B cell (primary cell): ENCODE measurements at regions not wholly inside any gene's neighbourhood (a gene's known extent, or its start where the extent isn't known, plus 50 kb on each side); places are given as distances from the start of the nearest gene placed in this dataset.

Experiments used
- ATAC-seq: fragments of 200-7000 bp; cut with Tn5 transposase; one replicate; pipeline ENCODE4 v1.10.0; 2021; ENCODE audit warnings: low read depth, mild to moderate bottlenecking, moderate number of reproducible peaks, moderate library complexity
- CTCF ChIA-PET: fragments of 350-600 bp; sonication (Branson Sonifier 250); formaldehyde crosslinking; loops from one replicate; lab custom pipeline; 2021; ENCODE audit warnings: antibody characterized with exemption, inconsistent platforms; lab: Charles Lee
- POLR2A ChIA-PET: fragments of 350-600 bp; sonication (Branson Sonifier 250); formaldehyde crosslinking; loops from one replicate; lab custom pipeline; 2021; ENCODE audit warnings: antibody characterized with exemption; lab: Charles Lee
- DNase-seq: peaks from one replicate; pipeline ENCODE4 v3.0.0; 2013
- H2AFZ ChIP-seq: 2 replicates; pipeline ENCODE4 v1.6.1; 2012; ENCODE audit warnings: mild to moderate bottlenecking, low read depth, low read length; ENCODE audit not compliant: insufficient read depth, poor library complexity, severe bottlenecking
- H3K27ac ChIP-seq, 2 donors: 1 replicate in 1 of 2; 2 replicates in 1 of 2; pipeline ENCODE4 v1.5.1; 2012 to 2013; ENCODE audit warnings: low read length in 2 of 2, mild to moderate bottlenecking in 2 of 2, moderate library complexity in 1 of 2
- H3K27me3 ChIP-seq, 4 experiments: fragments of 200-600 bp in 1 of 4; sonication (generic) in 1 of 4; replicated peaks in 1 of 4; 1 replicate in 2 of 4; 2 replicates in 2 of 4; pipeline versions ENCODE4 v1.6.1 to v1.7.0; 2013 to 2016; ENCODE audit warnings: low read length in 3 of 4, mild to moderate bottlenecking in 2 of 4, mixed read lengths in 1 of 4, moderate library complexity in 1 of 4; ENCODE audit not compliant: insufficient read depth in 4 of 4, control insufficient read depth in 3 of 4; ENCODE audit errors: control extremely low read depth in 1 of 4
- H3K36me3 ChIP-seq, 2 experiments: replicated peaks in 1 of 2; 1 replicate in 1 of 2; 2 replicates in 1 of 2; pipeline versions ENCODE4 v1.6.1 to v1.7.1; 2013; ENCODE audit warnings: low read length in 1 of 2; ENCODE audit not compliant: insufficient read depth in 2 of 2, control insufficient read depth in 1 of 2; ENCODE audit errors: control extremely low read depth in 1 of 2, extremely low read depth in 1 of 2
- H3K4me1 ChIP-seq, 2 donors: fragments of 200-600 bp in 1 of 2; sonication (generic) in 1 of 2; 1 replicate in 1 of 2; 2 replicates in 1 of 2; pipeline versions ENCODE4 v1.5.1 to v1.6.1; 2013 to 2017; ENCODE audit warnings: low read length in 2 of 2; ENCODE audit not compliant: control insufficient read depth in 2 of 2, insufficient read depth in 2 of 2
- H3K4me2 ChIP-seq: replicated peaks from 2 replicates; pipeline ENCODE3; 2012; ENCODE audit warnings: mild to moderate bottlenecking, low read depth, low read length; ENCODE audit not compliant: poor library complexity, severe bottlenecking
- H3K4me3 ChIP-seq, 5 experiments: fragments of 200-600 bp in 1 of 5; sonication (generic) in 1 of 5; 1 replicate in 3 of 5; 2 replicates in 2 of 5; pipeline versions ENCODE4 v1.5.1 to v1.7.0; 2011 to 2016; ENCODE audit warnings: low read length in 4 of 5, mild to moderate bottlenecking in 4 of 5, low read depth in 2 of 5, control low read depth in 1 of 5, moderate library complexity in 1 of 5; ENCODE audit not compliant: insufficient read depth in 1 of 5; ENCODE audit errors: control extremely low read depth in 1 of 5, extremely low read depth in 1 of 5
- H3K79me2 ChIP-seq: fragments of 200-600 bp; sonication (generic); one replicate; pipeline ENCODE4 v1.6.0; 2016; ENCODE audit warnings: low read length; ENCODE audit not compliant: control insufficient read depth, insufficient read depth
- H3K9ac ChIP-seq: fragments of 200-600 bp; sonication (generic); 2 replicates; pipeline ENCODE4 v1.6.1; 2017; ENCODE audit warnings: mild to moderate bottlenecking, low read length, moderate library complexity
- H3K9me3 ChIP-seq, 3 donors: one replicate each; pipeline versions ENCODE4 v1.6.1 to v1.7.1; 2013; ENCODE audit warnings: low read length in 2 of 3; ENCODE audit not compliant: control insufficient read depth in 2 of 3, insufficient read depth in 1 of 3; ENCODE audit errors: control extremely low read depth in 1 of 3
- H4K20me1 ChIP-seq: 2 replicates; pipeline ENCODE4 v1.6.0; 2012; ENCODE audit warnings: mild to moderate bottlenecking, low read length; ENCODE audit not compliant: insufficient read depth, control insufficient read depth, poor library complexity, severe bottlenecking
- H3K27ac Mint-ChIP-seq: one replicate; pipeline ENCODE4 v1.8.0; 2021; ENCODE audit warnings: mixed read lengths
- H3K27me3 Mint-ChIP-seq: one replicate; pipeline ENCODE4 v1.8.0; 2021; ENCODE audit warnings: mixed read lengths
- H3K4me1 Mint-ChIP-seq: one replicate; pipeline ENCODE4 v1.8.0; 2021; ENCODE audit warnings: mixed read lengths
- H3K4me3 Mint-ChIP-seq: one replicate; pipeline ENCODE4 v1.8.0; 2021; ENCODE audit warnings: mixed read lengths
- H3K9me3 Mint-ChIP-seq: one replicate; pipeline ENCODE4 v1.8.0; 2022; ENCODE audit warnings: mixed read lengths; ENCODE audit not compliant: insufficient read depth
- EZH2 ChIP-seq: IDR thresholded peaks from 2 replicates; pipeline ENCODE4 v1.6.1; 2012; ENCODE audit warnings: borderline replicate concordance, low read depth, mild to moderate bottlenecking, moderate library complexity, low read length; ENCODE audit not compliant: insufficient read depth, poor library complexity, severe bottlenecking
- WGBS: methylation state at CpG from one replicate; pipeline ENCODE4 v1.1.5; 2013; ENCODE audit warnings: missing lambda C conversion rate; ENCODE audit not compliant: insufficient coverage; 5-methylcytosine and 5-hydroxymethylcytosine counted together
- intact Hi-C: fragments of 100-400 bp; cut with micrococcal nuclease; formaldehyde crosslinking; loops from one replicate; pipeline ENCODE4 v1.10.0; 2022
- TF ChIP-seq, protein P1 (sequence below): fragments of 200-600 bp; IDR thresholded peaks from one replicate; pipeline ENCODE4 v1.8.0; 2022; ENCODE audit warnings: antibody characterized with exemption, mild to moderate bottlenecking

DNA sequence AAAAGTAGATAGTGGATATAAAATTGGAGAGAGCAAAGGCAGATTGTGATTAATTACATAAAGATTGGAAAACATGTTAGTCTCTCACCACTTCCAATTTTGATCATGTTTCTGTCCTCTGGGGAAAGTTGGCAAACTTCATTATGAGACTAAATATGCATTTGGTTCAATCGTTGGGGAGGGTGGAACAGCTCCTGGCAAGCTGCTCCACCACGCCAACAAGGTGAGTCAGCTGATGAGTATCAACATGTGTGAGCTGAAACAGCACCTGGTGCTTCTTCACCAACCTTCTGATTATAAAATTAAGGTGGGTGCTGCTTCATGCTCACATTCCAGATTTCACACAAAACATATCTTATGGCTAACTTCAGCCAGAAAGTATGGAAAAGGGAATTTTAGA, 1784.6 kb downstream of the SLITRK5 start:
- ATAC-seq (no peak), DNase-seq (no peak)
- Histone ChIP-seq H3K27ac (no peak overlapping the region), H3K79me2 (no peaks in the 10 kb centered on the region), H4K20me1 (no peaks in the 10 kb centered on the region), H3K4me1 (no peaks in the 10 kb centered on the region), H3K36me3 (no peaks in the 10 kb centered on the region), H3K4me2 (no peak overlapping the region), H3K27me3 (no peaks in the 10 kb centered on the region), H3K4me3 (no peak overlapping the region), H2AFZ (no peak overlapping the region), H3K9me3 (no peaks in the 10 kb centered on the region), H3K9ac (no peak overlapping the region)
- H3K9me3 Mint-ChIP-seq = peaks cover 8% of the 10 kb centered on the region
- intact Hi-C loops = no loop called here
- ChIA-PET POLR2A (no interaction called here), CTCF (no interaction called here)
- H3K4me1 Mint-ChIP-seq = no peaks in the 10 kb centered on the region
- no peaks in the 10 kb centered on the region for H3K27me3 Mint-ChIP-seq
- no peak overlapping the region for H3K27ac Mint-ChIP-seq
- no peak overlapping the region for H3K4me3 Mint-ChIP-seq
- no peak for TF ChIP-seq EZH2
- TF ChIP-seq, protein P1, sequence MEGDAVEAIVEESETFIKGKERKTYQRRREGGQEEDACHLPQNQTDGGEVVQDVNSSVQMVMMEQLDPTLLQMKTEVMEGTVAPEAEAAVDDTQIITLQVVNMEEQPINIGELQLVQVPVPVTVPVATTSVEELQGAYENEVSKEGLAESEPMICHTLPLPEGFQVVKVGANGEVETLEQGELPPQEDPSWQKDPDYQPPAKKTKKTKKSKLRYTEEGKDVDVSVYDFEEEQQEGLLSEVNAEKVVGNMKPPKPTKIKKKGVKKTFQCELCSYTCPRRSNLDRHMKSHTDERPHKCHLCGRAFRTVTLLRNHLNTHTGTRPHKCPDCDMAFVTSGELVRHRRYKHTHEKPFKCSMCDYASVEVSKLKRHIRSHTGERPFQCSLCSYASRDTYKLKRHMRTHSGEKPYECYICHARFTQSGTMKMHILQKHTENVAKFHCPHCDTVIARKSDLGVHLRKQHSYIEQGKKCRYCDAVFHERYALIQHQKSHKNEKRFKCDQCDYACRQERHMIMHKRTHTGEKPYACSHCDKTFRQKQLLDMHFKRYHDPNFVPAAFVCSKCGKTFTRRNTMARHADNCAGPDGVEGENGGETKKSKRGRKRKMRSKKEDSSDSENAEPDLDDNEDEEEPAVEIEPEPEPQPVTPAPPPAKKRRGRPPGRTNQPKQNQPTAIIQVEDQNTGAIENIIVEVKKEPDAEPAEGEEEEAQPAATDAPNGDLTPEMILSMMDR = no peak
- no CpG with 5 or more reads among the region's 2 CpGs for WGBS

DNA sequence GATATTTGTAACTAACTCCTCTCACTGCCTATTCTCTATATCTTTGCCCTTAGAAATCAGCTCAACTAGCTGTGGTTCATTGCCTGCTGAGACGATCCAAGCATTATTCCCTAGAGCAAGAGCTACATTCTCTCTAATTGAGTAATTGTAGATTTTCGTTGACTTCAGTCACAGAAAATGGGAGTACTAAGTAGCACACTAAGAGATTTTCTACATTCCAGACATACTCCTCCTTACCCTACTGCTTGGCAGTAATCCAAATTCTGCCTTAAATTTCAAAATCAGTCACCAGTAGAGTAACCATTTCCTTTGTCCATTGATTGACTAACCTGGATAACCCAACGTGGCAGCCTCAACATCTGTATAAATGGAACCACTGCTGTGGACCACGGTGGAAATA, 1786.8 kb downstream of the SLITRK5 start:
- WGBS = no CpG with 5 or more reads among the region's 4 CpGs
- no peaks in the 10 kb centered on the region for H3K36me3 ChIP-seq
- H3K9me3 ChIP-seq = no peaks in the 10 kb centered on the region
- no peak overlapping the region for H3K4me3 ChIP-seq
- intact Hi-C loops = no loop called here
- no peak overlapping the region for H3K4me2 ChIP-seq
- no peak overlapping the region for H2AFZ ChIP-seq
- DNase-seq (no peak), ATAC-seq (no peak)
- H3K9ac ChIP-seq = no peak overlapping the region
- H3K9me3 Mint-ChIP-seq = peaks cover 5% of the 10 kb centered on the region
- no peaks in the 10 kb centered on the region for H3K27me3 Mint-ChIP-seq
- TF ChIP-seq, protein P1 = no peak
- no peak for TF ChIP-seq EZH2
- no peak overlapping the region for H3K27ac ChIP-seq
- H3K79me2 ChIP-seq = no peaks in the 10 kb centered on the region
- no peaks in the 10 kb centered on the region for H4K20me1 ChIP-seq
- H3K27me3 ChIP-seq = no peaks in the 10 kb centered on the region
- H3K4me1 Mint-ChIP-seq = no peaks in the 10 kb centered on the region
- ChIA-PET POLR2A (no interaction called here), CTCF (no interaction called here)
- no peak overlapping the region for H3K4me3 Mint-ChIP-seq
- no peak overlapping the region for H3K27ac Mint-ChIP-seq
- no peaks in the 10 kb centered on the region for H3K4me1 ChIP-seq
